NCI-H2227 (cell line): ENCODE measurements at regions not wholly inside any gene's neighbourhood (a gene's known extent, or its start where the extent isn't known, plus 50 kb on each side); places are given as distances from the start of the nearest gene placed in this dataset.
"Not testable (repeated sequence)": the region's sequence is repeated elsewhere in the genome, so short reads cannot be mapped to it uniquely, and the experiment has no call there.

Experiments used
- DNase-seq: peaks from one replicate; lab custom pipeline; 2025; ENCODE audit not compliant: unreplicated experiment; lab: John Stamatoyannopoulos, UW

GRCh38 chr15:99454941-99455788, 110.6 kb upstream of the MEF2A start:
- no peak for DNase-seq

GRCh38 chr15:99455789-99456160, 110.0 kb upstream of the MEF2A start:
- DNase-seq, result no peak

GRCh38 chr15:99464137-99464536, 101.6 kb upstream of the MEF2A start:
- DNase-seq, result no peak

- no peak for DNase-seq
These were observed 99.0 kb upstream of the MEF2A start for GRCh38 chr15:99466701-99467337.

DNA sequence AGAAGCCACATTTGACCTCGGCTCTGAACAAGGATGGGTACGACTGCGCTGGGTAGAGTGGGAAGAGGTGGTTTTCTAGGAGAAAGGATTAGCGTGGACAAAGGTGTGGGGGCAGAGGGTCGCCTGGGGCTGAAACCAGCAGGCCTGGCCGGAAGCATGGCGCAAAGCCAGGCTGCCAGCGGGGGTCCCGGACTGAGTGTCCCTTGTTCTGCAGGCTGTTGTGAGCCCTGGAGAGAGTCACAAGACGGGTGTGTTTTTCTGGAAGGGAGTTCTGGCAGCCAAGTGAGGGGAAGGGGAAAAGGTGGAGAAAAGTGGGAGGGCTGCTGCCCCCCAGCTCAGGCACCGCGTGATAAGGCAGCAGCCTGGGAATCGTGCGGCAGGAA, 98.5 kb upstream of the MEF2A start:
- no peak for DNase-seq

GRCh38 chr15:99467853-99468464, 97.8 kb upstream of the MEF2A start:
- DNase-seq, result no peak

- not testable (repeated sequence) for DNase-seq
These were observed 95.6 kb upstream of the MEF2A start for GRCh38 chr15:99470204-99470603.

DNA sequence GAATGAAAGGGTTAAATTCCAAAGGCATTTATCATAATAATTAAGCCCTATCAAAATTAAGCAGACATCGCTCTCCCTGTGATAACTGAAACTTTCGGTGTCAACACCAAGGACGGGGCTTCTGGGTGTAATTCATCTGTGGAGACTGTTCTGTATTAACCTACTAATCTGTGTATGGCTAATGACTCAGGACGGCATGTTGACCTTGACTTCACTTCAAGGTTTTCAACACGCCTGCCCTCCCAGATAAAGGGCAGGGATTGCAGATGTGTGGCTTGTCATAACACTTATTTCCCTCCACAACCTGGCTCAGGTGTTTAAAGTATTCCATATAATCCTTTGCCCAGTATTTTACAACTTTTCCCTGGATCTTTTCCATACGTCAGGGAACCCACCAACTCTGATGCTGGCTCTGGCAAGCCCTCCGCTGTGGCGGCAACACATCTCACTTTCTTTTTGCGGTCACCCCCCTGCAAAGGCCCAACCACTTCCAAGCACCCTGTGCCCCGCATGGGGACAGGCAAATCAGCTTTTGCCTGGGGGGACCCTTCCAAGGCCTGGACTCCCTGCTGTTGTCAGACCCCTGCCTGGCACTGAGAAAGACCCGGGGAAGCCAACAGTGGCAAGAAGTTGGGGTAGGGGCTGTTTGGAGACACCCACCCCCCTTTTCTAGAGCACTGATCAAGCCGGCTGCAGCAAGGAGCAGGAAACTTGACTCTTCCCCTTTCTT, 93.2 kb upstream of the MEF2A start:
- no peak for DNase-seq

- no peak for DNase-seq
These were observed 91.5 kb upstream of the MEF2A start for GRCh38 chr15:99473981-99474906.

GRCh38 chr15:99474909-99475753, 90.7 kb upstream of the MEF2A start:
- DNase-seq, result peak; percentile 8

DNA sequence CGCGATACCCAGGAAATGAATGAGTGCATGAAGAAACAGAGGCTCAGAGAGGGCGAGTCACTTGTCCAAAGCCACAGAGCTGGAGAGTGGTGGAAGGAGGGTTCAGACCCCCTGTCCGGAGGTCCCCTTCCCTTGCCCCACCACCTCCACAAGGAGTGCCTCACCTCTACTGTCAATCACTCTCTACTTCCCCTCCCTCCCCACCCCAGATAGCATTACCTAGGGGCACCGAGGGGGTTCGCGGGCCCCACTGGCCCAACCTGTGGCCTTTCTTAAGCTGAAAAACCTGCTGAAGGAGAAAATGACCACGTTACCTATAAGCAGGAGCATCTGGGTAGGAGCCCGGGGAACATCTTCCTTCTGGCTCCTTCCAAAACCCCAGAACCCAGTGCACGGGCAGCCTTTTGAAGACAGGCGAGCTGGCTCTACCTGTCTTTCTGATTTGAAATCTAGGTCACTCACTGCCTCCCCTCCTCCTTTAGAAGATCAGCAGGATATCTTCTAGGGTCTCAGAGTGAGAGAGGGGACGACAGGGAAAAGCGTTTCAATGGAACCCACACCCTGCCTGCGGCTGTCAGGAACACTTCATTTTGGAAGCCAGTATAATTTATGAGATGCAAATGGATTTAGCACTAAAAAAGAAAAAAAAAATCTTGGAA, 89.9 kb upstream of the MEF2A start:
- no peak for DNase-seq

DNA sequence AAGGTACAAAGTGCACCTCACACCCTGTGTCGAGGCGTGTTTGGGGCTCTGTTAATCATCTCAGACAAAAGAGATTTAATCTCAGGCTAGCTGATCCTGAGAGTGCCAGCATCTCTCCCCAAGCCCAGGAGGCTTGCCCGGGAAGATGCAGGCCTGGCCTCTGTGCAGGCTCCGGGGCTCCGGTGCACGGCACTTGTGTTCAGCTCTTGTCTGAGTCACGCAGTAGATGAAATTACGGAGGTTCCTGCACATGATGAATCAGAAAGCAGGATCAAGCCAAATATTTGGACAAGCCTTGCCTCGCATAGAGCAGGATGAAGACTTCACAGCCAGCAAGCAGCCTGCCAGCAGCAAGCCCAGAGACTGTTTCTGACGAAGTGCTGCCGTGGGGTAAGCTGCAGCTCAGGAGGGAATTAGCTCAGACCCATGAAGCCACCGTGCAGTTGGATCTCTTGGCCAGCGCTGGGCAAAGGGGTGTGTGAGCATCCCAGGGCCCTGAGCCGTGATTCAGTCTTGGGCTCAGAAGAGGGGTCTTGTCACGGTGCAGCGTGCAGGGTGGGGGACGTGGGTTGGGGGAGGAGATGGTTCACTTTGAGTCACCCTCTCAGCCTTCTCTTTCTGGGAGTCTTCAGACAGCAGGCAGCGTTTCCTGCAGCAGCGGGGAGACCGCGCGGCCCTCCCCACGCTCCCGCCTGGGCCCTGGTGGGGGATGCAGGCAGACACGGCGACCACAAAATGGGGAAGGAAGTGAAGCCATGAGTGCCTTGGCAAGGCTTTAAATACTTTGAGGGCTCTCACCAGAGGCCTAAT, 89.2 kb upstream of the MEF2A start:
- DNase-seq, result no peak

GRCh38 chr15:99477791-99478471, 87.9 kb upstream of the MEF2A start:
- DNase-seq, result no peak

- no peak for DNase-seq
These were observed 86.8 kb upstream of the MEF2A start for GRCh38 chr15:99478977-99479376.

GRCh38 chr15:99480016-99480810, 85.6 kb upstream of the MEF2A start:
- no peak for DNase-seq

DNA sequence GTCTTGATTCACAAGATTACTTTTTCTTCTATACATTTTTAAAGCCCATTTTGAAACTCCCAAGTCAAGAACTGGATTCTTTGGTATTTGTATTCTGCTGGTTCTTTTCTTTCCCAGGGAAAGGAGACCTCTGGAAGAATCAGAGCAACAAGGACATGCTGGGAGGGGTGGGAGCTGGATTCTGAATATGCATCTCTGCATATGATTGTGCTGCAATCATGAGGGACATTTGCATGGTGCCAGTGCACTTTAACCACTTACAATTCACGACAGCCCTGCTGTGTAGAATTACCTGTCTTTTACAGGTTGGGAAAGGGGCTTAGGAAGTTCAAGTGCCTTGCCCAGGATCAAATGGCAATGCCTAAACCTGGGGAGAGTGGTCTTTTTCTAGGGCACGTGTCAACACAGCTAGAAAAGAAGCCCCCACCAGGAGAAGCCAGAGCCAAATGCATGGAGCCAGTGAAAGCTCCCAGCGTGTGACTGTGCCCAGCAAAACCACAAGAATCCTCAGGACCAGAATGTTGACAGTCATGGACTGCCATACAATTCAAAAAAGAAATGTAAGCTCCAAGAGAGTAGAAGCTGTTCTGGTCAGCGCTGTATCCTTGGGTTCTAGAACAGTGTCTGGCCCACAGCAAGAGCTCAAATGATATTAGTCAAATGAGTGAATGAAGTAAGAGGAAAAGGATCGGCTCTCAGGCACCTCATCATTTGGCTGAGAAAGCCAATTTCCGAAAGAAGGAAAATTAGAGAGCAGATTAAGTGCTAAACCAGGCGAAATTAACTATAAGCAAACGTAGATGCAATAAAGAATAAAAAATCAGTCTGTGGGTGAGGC, 84.5 kb upstream of the MEF2A start:
- DNase-seq, result no peak
